ENCODE measurements at regions not wholly inside any gene's neighbourhood (a gene's known extent, or its start where the extent isn't known, plus 50 kb on each side); places are given as distances from the start of the nearest gene placed in this dataset.

- TF ChIP-seq YY1 (IDR thresholded peaks at IDR 0.05; ENCODE audit: insufficient read depth, insufficient read length): no peak
- no peak for TF ChIP-seq ZNF274 (IDR thresholded peaks at IDR 0.05; ENCODE audit: low read depth, low read length)
- no peak for TF ChIP-seq SUZ12 (IDR thresholded peaks at IDR 0.05; ENCODE audit: extremely low read depth, insufficient read depth, insufficient read length)
Measured at GRCh38 chr9:82490019-82490499, 501.5 kb downstream of the SPATA31D1 start.
